ENCODE measurements at regions not wholly inside any gene's neighbourhood (a gene's known extent, or its start where the extent isn't known, plus 50 kb on each side); places are given as distances from the start of the nearest gene placed in this dataset.

DNA sequence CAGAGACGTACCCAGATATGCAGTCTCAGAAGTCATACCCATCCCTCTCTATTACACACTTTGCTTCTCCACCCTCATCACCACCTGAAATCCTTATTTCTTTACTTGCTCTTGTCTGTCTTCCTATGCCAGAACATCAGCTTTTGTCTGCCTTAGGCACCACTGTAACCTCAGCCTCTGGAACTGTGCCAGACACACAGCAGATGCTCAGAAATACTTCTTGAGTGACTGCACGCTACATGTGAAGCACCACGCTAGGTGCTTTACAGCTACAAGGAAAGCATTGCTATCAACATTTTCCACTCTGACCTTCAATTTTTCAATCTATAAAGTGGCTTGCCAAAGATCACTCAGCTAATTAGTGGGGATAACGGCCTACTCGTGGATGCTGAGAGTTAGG is 226.8 kb downstream of the CHD9NB start:
- TF ChIP-seq ZNF317 (CRISPR knock-in tag; IDR thresholded peaks at IDR 0.05; ENCODE audit: borderline replicate concordance, low read depth) (no peak), ZNF232 (CRISPR knock-in tag; IDR thresholded peaks at IDR 0.05) (no peak), SP1 (CRISPR knock-in tag; conservative IDR thresholded peaks at IDR 0.05) (no peak), SMAD3 (CRISPR knock-in tag; IDR thresholded peaks at IDR 0.05; ENCODE audit: borderline replicate concordance) (no peak), ZBTB21 (CRISPR knock-in tag; IDR thresholded peaks at IDR 0.05; ENCODE audit: borderline replicate concordance) (no peak)
- TF ChIP-seq, protein P1, sequence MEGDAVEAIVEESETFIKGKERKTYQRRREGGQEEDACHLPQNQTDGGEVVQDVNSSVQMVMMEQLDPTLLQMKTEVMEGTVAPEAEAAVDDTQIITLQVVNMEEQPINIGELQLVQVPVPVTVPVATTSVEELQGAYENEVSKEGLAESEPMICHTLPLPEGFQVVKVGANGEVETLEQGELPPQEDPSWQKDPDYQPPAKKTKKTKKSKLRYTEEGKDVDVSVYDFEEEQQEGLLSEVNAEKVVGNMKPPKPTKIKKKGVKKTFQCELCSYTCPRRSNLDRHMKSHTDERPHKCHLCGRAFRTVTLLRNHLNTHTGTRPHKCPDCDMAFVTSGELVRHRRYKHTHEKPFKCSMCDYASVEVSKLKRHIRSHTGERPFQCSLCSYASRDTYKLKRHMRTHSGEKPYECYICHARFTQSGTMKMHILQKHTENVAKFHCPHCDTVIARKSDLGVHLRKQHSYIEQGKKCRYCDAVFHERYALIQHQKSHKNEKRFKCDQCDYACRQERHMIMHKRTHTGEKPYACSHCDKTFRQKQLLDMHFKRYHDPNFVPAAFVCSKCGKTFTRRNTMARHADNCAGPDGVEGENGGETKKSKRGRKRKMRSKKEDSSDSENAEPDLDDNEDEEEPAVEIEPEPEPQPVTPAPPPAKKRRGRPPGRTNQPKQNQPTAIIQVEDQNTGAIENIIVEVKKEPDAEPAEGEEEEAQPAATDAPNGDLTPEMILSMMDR (IDR thresholded peaks at IDR 0.05): no peak

All from WTC11 (cell line).